ENCODE measurements at regions not wholly inside any gene's neighbourhood (a gene's known extent, or its start where the extent isn't known, plus 50 kb on each side); places are given as distances from the start of the nearest gene placed in this dataset.

DNA sequence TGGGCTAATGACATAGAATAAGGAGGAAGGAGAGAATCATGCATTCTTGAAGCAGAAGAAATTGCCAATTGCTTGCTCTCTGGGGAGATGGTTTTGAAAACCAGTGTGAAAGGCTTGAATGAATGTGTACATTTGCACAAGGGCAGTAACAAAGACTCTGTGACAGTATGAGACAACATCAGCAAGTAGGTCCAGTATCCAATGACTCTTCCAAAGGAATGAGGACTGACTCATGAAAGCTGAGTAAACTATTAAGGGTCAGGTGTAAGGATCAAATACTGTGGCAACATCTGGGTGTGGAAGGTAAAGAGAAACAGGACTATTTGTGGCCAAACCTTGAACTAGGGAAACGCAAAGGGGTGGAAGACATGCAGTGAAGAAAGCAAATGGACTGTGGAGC lies 886.0 kb upstream of the CHAC2 start:
- DNase-seq (ENCODE audit: low spot score) = no peak
- no peaks in the 10 kb centered on the region for H3K9me3 Mint-ChIP-seq
- peaks cover 2% of the 10 kb centered on the region for H3K27me3 Mint-ChIP-seq (ENCODE audit: insufficient read depth, low read depth, poor library complexity)
- Histone ChIP-seq H3K36me3 (ENCODE audit: insufficient read depth) (no peaks in the 10 kb centered on the region), H3K4me1 (ENCODE audit: insufficient read depth) (no peaks in the 10 kb centered on the region), H3K9me2 (ENCODE audit: insufficient read depth) (no peaks in the 10 kb centered on the region), H2AFZ (no peak overlapping the region), H3K27ac (ENCODE audit: low read depth) (no peak overlapping the region), H3K4me2 (no peak overlapping the region), H3K27me3 (ENCODE audit: insufficient read depth) (no peaks in the 10 kb centered on the region), H4K20me1 (replicated peaks; ENCODE audit: insufficient read depth) (no peaks in the 10 kb centered on the region), H3K79me2 (replicated peaks; ENCODE audit: insufficient read depth) (no peaks in the 10 kb centered on the region), H3K4me3 (no peak overlapping the region), H3F3A (replicated peaks; ENCODE audit: low read depth) (no peaks in the 10 kb centered on the region)
- no peak overlapping the region for H3K4me3 Mint-ChIP-seq
- TF ChIP-seq CREB1 (CRISPR knock-in tag; IDR thresholded peaks at IDR 0.05; ENCODE audit: low read depth) (no peak), EZH2phosphoT487 (IDR thresholded peaks at IDR 0.05; ENCODE audit: unreplicated experiment) (no peak), ZNF331 (CRISPR knock-in tag; IDR thresholded peaks at IDR 0.05; ENCODE audit: low read depth) (no peak), POLR2AphosphoS5 (IDR thresholded peaks at IDR 0.05; ENCODE audit: low read depth) (no peak), ZNF114 (CRISPR knock-in tag; IDR thresholded peaks at IDR 0.05) (no peak), STAT1 (IDR thresholded peaks at IDR 0.05; ENCODE audit: unreplicated experiment) (no peak), NANOG (IDR thresholded peaks at IDR 0.05; ENCODE audit: borderline replicate concordance) (no peak), EZH2 (IDR thresholded peaks at IDR 0.05; ENCODE audit: low read depth, unreplicated experiment) (no peak), JUNB (IDR thresholded peaks at IDR 0.05; ENCODE audit: unreplicated experiment) (no peak)
- TF ChIP-seq, protein P1, sequence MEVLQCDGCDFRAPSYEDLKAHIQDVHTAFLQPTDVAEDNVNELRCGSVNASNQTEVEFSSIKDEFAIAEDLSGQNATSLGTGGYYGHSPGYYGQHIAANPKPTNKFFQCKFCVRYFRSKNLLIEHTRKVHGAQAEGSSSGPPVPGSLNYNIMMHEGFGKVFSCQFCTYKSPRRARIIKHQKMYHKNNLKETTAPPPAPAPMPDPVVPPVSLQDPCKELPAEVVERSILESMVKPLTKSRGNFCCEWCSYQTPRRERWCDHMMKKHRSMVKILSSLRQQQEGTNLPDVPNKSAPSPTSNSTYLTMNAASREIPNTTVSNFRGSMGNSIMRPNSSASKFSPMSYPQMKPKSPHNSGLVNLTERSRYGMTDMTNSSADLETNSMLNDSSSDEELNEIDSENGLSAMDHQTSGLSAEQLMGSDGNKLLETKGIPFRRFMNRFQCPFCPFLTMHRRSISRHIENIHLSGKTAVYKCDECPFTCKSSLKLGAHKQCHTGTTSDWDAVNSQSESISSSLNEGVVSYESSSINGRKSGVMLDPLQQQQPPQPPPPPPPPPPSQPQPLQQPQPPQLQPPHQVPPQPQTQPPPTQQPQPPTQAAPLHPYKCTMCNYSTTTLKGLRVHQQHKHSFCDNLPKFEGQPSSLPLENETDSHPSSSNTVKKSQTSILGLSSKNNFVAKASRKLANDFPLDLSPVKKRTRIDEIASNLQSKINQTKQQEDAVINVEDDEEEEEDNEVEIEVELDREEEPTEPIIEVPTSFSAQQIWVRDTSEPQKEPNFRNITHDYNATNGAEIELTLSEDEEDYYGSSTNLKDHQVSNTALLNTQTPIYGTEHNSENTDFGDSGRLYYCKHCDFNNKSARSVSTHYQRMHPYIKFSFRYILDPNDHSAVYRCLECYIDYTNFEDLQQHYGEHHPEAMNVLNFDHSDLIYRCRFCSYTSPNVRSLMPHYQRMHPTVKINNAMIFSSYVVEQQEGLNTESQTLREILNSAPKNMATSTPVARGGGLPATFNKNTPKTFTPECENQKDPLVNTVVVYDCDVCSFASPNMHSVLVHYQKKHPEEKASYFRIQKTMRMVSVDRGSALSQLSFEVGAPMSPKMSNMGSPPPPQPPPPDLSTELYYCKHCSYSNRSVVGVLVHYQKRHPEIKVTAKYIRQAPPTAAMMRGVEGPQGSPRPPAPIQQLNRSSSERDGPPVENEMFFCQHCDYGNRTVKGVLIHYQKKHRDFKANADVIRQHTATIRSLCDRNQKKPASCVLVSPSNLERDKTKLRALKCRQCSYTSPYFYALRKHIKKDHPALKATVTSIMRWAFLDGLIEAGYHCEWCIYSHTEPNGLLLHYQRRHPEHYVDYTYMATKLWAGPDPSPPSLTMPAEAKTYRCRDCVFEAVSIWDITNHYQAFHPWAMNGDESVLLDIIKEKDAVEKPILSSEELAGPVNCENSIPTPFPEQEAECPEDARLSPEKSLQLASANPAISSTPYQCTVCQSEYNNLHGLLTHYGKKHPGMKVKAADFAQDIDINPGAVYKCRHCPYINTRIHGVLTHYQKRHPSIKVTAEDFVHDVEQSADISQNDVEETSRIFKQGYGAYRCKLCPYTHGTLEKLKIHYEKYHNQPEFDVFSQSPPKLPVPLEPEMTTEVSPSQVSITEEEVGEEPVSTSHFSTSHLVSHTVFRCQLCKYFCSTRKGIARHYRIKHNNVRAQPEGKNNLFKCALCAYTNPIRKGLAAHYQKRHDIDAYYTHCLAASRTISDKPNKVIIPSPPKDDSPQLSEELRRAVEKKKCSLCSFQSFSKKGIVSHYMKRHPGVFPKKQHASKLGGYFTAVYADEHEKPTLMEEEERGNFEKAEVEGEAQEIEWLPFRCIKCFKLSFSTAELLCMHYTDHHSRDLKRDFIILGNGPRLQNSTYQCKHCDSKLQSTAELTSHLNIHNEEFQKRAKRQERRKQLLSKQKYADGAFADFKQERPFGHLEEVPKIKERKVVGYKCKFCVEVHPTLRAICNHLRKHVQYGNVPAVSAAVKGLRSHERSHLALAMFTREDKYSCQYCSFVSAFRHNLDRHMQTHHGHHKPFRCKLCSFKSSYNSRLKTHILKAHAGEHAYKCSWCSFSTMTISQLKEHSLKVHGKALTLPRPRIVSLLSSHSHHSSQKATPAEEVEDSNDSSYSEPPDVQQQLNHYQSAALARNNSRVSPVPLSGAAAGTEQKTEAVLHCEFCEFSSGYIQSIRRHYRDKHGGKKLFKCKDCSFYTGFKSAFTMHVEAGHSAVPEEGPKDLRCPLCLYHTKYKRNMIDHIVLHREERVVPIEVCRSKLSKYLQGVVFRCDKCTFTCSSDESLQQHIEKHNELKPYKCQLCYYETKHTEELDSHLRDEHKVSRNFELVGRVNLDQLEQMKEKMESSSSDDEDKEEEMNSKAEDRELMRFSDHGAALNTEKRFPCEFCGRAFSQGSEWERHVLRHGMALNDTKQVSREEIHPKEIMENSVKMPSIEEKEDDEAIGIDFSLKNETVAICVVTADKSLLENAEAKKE (CRISPR knock-in tag; IDR thresholded peaks at IDR 0.05) = no peak
- TF ChIP-seq, protein P2, sequence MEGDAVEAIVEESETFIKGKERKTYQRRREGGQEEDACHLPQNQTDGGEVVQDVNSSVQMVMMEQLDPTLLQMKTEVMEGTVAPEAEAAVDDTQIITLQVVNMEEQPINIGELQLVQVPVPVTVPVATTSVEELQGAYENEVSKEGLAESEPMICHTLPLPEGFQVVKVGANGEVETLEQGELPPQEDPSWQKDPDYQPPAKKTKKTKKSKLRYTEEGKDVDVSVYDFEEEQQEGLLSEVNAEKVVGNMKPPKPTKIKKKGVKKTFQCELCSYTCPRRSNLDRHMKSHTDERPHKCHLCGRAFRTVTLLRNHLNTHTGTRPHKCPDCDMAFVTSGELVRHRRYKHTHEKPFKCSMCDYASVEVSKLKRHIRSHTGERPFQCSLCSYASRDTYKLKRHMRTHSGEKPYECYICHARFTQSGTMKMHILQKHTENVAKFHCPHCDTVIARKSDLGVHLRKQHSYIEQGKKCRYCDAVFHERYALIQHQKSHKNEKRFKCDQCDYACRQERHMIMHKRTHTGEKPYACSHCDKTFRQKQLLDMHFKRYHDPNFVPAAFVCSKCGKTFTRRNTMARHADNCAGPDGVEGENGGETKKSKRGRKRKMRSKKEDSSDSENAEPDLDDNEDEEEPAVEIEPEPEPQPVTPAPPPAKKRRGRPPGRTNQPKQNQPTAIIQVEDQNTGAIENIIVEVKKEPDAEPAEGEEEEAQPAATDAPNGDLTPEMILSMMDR (conservative IDR thresholded peaks at IDR 0.05; ENCODE audit: low read depth in 2 of 2) = no peak
- TF ChIP-seq, protein P3, sequence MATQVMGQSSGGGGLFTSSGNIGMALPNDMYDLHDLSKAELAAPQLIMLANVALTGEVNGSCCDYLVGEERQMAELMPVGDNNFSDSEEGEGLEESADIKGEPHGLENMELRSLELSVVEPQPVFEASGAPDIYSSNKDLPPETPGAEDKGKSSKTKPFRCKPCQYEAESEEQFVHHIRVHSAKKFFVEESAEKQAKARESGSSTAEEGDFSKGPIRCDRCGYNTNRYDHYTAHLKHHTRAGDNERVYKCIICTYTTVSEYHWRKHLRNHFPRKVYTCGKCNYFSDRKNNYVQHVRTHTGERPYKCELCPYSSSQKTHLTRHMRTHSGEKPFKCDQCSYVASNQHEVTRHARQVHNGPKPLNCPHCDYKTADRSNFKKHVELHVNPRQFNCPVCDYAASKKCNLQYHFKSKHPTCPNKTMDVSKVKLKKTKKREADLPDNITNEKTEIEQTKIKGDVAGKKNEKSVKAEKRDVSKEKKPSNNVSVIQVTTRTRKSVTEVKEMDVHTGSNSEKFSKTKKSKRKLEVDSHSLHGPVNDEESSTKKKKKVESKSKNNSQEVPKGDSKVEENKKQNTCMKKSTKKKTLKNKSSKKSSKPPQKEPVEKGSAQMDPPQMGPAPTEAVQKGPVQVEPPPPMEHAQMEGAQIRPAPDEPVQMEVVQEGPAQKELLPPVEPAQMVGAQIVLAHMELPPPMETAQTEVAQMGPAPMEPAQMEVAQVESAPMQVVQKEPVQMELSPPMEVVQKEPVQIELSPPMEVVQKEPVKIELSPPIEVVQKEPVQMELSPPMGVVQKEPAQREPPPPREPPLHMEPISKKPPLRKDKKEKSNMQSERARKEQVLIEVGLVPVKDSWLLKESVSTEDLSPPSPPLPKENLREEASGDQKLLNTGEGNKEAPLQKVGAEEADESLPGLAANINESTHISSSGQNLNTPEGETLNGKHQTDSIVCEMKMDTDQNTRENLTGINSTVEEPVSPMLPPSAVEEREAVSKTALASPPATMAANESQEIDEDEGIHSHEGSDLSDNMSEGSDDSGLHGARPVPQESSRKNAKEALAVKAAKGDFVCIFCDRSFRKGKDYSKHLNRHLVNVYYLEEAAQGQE (IDR thresholded peaks at IDR 0.05; ENCODE audit: unreplicated experiment) = no peak
- TF ChIP-seq, protein P4, sequence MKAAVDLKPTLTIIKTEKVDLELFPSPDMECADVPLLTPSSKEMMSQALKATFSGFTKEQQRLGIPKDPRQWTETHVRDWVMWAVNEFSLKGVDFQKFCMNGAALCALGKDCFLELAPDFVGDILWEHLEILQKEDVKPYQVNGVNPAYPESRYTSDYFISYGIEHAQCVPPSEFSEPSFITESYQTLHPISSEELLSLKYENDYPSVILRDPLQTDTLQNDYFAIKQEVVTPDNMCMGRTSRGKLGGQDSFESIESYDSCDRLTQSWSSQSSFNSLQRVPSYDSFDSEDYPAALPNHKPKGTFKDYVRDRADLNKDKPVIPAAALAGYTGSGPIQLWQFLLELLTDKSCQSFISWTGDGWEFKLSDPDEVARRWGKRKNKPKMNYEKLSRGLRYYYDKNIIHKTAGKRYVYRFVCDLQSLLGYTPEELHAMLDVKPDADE (IDR thresholded peaks at IDR 0.05) = no peak
- H3K27ac Mint-ChIP-seq = no peak overlapping the region
- peaks cover 6% of the 10 kb centered on the region for H3K4me1 Mint-ChIP-seq
- ATAC-seq = no peak
- H3K36me3 Mint-ChIP-seq (ENCODE audit: low read depth) = no peaks in the 10 kb centered on the region

Measured in GM23338 (cell line).